ENCODE measurements at regions not wholly inside any gene's neighbourhood (a gene's known extent, or its start where the extent isn't known, plus 50 kb on each side); places are given as distances from the start of the nearest gene placed in this dataset.

DNA sequence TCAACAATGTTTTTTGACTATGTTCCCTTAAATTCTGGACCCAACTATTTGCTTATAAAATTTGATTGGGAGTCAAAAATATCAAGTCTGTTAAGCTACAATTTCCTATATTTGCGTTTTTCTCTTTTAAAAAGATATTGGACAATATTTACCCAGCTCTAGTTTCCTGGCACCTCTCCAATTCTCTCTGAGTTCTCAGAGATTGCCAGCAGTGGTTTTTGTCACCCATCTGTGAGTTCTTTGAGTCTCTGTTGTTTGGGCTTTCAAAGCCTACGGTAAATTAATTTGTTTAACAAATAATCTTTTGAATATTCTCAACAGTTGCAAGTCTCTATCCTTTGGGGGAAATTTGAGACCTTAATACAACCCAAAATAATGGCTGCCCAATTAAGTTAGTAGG is 174.2 kb upstream of the PUM3 start:
- Mint-ChIP-seq H3K36me3 (ENCODE audit: insufficient read depth, unreplicated experiment) (no peaks in the 10 kb centered on the region), H3K27ac (ENCODE audit: unreplicated experiment) (no peak overlapping the region), H3K9me3 (ENCODE audit: unreplicated experiment) (no peaks in the 10 kb centered on the region), H3K4me1 (ENCODE audit: low read depth, unreplicated experiment) (no peaks in the 10 kb centered on the region), H3K4me3 (ENCODE audit: unreplicated experiment) (no peak overlapping the region), H3K27me3 (ENCODE audit: insufficient read depth, unreplicated experiment) (peaks cover 7% of the 10 kb centered on the region)
- Histone ChIP-seq H3K27me3 (replicated peaks; ENCODE audit: control insufficient read depth, insufficient read depth, low read length) (no peaks in the 10 kb centered on the region), H3K9me3 (no peaks in the 10 kb centered on the region), H3K36me3 (ENCODE audit: control insufficient read depth, insufficient read depth, low read length) (no peaks in the 10 kb centered on the region), H3K4me1 (no peaks in the 10 kb centered on the region), H3K4me3 (ENCODE audit: low read depth, low read length) (no peak overlapping the region)
- CTCF ChIA-PET, result no interaction called here
- no TSS peak for BruUV-seq (replicated peaks)
- POLR2A ChIA-PET, result no interaction called here
- no peak for DNase-seq
- intact Hi-C loops (cut with micrococcal nuclease; ENCODE audit: unreplicated experiment), result no loop called here
- TF ChIP-seq, protein P1, sequence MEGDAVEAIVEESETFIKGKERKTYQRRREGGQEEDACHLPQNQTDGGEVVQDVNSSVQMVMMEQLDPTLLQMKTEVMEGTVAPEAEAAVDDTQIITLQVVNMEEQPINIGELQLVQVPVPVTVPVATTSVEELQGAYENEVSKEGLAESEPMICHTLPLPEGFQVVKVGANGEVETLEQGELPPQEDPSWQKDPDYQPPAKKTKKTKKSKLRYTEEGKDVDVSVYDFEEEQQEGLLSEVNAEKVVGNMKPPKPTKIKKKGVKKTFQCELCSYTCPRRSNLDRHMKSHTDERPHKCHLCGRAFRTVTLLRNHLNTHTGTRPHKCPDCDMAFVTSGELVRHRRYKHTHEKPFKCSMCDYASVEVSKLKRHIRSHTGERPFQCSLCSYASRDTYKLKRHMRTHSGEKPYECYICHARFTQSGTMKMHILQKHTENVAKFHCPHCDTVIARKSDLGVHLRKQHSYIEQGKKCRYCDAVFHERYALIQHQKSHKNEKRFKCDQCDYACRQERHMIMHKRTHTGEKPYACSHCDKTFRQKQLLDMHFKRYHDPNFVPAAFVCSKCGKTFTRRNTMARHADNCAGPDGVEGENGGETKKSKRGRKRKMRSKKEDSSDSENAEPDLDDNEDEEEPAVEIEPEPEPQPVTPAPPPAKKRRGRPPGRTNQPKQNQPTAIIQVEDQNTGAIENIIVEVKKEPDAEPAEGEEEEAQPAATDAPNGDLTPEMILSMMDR (IDR thresholded peaks at IDR 0.05; ENCODE audit: insufficient read depth in 1 of 2, low read depth in 1 of 2, low read length in 1 of 2, severe bottlenecking in 1 of 2, unreplicated experiment in 1 of 2), result no peak

- intact Hi-C loops (cut with micrococcal nuclease; ENCODE audit: unreplicated experiment), result no loop called here
- Mint-ChIP-seq H3K9me3 (ENCODE audit: unreplicated experiment) (no peaks in the 10 kb centered on the region), H3K27me3 (ENCODE audit: insufficient read depth, unreplicated experiment) (peaks cover 4% of the 10 kb centered on the region), H3K27ac (ENCODE audit: unreplicated experiment) (no peak overlapping the region), H3K4me3 (ENCODE audit: unreplicated experiment) (no peak overlapping the region), H3K4me1 (ENCODE audit: low read depth, unreplicated experiment) (no peaks in the 10 kb centered on the region), H3K36me3 (ENCODE audit: insufficient read depth, unreplicated experiment) (no peaks in the 10 kb centered on the region)
- Histone ChIP-seq H3K4me3 (ENCODE audit: low read depth, low read length) (no peak overlapping the region), H3K4me1 (no peaks in the 10 kb centered on the region), H3K27me3 (replicated peaks; ENCODE audit: control insufficient read depth, insufficient read depth, low read length) (no peaks in the 10 kb centered on the region), H3K36me3 (ENCODE audit: control insufficient read depth, insufficient read depth, low read length) (no peaks in the 10 kb centered on the region), H3K9me3 (no peaks in the 10 kb centered on the region)
- ChIA-PET POLR2A (no interaction called here), CTCF (no interaction called here)
- no TSS peak for BruUV-seq (replicated peaks)
- TF ChIP-seq, protein P1 (IDR thresholded peaks at IDR 0.05; ENCODE audit: insufficient read depth in 1 of 2, low read depth in 1 of 2, low read length in 1 of 2, severe bottlenecking in 1 of 2, unreplicated experiment in 1 of 2), result no peak
- DNase-seq, result no peak
Observed at GRCh38 chr9:3014178-3014577, 170.3 kb upstream of the PUM3 start.

DNA sequence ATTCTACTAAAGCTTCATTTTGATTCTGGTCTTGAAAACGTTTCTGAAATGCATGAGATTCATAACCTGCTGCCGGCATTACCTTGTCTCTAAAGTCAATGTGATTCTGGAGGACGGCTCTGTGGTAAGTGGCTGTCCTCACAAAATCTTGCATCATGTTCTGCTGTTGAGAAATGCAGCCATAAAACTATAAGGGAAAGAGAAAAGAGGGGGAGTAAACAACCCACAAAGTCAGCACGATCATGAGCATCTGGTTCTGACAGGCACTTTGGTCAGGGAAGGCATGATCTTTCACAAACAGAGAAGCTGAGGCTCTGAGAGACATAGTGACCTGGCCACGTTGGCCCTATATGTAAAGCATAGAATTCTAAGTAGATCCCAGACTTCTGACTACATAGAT is 168.9 kb upstream of the PUM3 start:
- no peak overlapping the region for H3K4me3 ChIP-seq (ENCODE audit: low read depth, low read length)
- BruUV-seq (replicated peaks), result no TSS peak
- H3K4me1 ChIP-seq, result no peaks in the 10 kb centered on the region
- H3K4me3 Mint-ChIP-seq (ENCODE audit: unreplicated experiment), result no peak overlapping the region
- no peaks in the 10 kb centered on the region for H3K9me3 Mint-ChIP-seq (ENCODE audit: unreplicated experiment)
- peaks cover 4% of the 10 kb centered on the region for H3K27me3 Mint-ChIP-seq (ENCODE audit: insufficient read depth, unreplicated experiment)
- TF ChIP-seq, protein P1 (IDR thresholded peaks at IDR 0.05; ENCODE audit: insufficient read depth in 1 of 2, low read depth in 1 of 2, low read length in 1 of 2, severe bottlenecking in 1 of 2, unreplicated experiment in 1 of 2), result no peak
- no peaks in the 10 kb centered on the region for H3K27me3 ChIP-seq (replicated peaks; ENCODE audit: control insufficient read depth, insufficient read depth, low read length)
- no peaks in the 10 kb centered on the region for H3K9me3 ChIP-seq
- no peak for DNase-seq
- intact Hi-C loops (cut with micrococcal nuclease; ENCODE audit: unreplicated experiment), result no loop called here
- H3K27ac Mint-ChIP-seq (ENCODE audit: unreplicated experiment), result no peak overlapping the region
- H3K4me1 Mint-ChIP-seq (ENCODE audit: low read depth, unreplicated experiment), result no peaks in the 10 kb centered on the region
- no peaks in the 10 kb centered on the region for H3K36me3 Mint-ChIP-seq (ENCODE audit: insufficient read depth, unreplicated experiment)
- ChIA-PET CTCF (no interaction called here), POLR2A (no interaction called here)
- H3K36me3 ChIP-seq (ENCODE audit: control insufficient read depth, insufficient read depth, low read length), result no peaks in the 10 kb centered on the region
